ACC112 (cell line): ENCODE measurements at regions not wholly inside any gene's neighbourhood (a gene's known extent, or its start where the extent isn't known, plus 50 kb on each side); places are given as distances from the start of the nearest gene placed in this dataset.

Experiments used
- H2AFZ ChIP-seq: fragments of 200-600 bp; sonication (generic); one replicate; pipeline ENCODE4 v1.6.0; 2017; ENCODE audit warnings: antibody characterized with exemption, low read length; ENCODE audit not compliant: unreplicated experiment
- H3K27ac ChIP-seq: fragments of 200-600 bp; sonication (generic); 2 replicates; pipeline ENCODE4 v1.5.1; 2014; ENCODE audit warnings: low read depth, mild to moderate bottlenecking, antibody characterized with exemption, low read length, moderate library complexity
- H3K27me3 ChIP-seq: fragments of 200-600 bp; sonication (generic); 2 replicates; pipeline ENCODE4 v1.6.1; 2014; ENCODE audit warnings: mild to moderate bottlenecking, antibody characterized with exemption, low read length, moderate library complexity, mixed read lengths; ENCODE audit not compliant: insufficient read depth
- H3K36me3 ChIP-seq: fragments of 200-600 bp; sonication (generic); 2 replicates; pipeline ENCODE4 v1.6.1; 2016; ENCODE audit warnings: mild to moderate bottlenecking, antibody characterized with exemption, low read length, moderate library complexity, mixed read lengths; ENCODE audit not compliant: insufficient read depth
- H3K4me1 ChIP-seq: fragments of 200-600 bp; sonication (generic); one replicate; pipeline ENCODE4 v1.6.1; 2016; ENCODE audit warnings: low read length, mixed read lengths; ENCODE audit not compliant: insufficient read depth, unreplicated experiment, control insufficient read depth
- H3K4me3 ChIP-seq: fragments of 200-600 bp; sonication (generic); 2 replicates; pipeline ENCODE4 v1.5.1; 2014; ENCODE audit warnings: mild to moderate bottlenecking, low read depth, low read length
- H3K79me2 ChIP-seq: fragments of 200-600 bp; sonication (generic); one replicate; pipeline ENCODE4 v1.6.0; 2016; ENCODE audit warnings: low read length; ENCODE audit not compliant: control insufficient read depth, unreplicated experiment, insufficient read depth

DNA sequence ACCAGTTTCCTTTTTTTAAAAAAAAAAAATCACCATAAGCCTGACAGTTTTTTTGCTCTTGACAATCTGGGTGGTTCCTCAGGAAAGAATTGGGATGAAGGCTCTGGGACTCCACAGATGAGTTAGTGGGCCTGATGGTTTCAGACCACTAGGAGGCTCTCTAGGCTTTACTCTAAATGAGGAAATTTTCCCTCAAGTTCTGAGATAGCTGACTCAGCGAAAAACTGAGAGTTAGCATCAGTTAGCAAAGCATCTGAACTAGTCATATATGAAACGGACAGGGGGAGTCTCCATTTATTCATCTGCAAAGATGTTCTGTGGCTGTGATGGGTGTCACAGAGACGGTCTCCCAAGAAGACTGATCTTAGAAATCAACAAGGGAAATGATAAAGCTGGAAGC, 314.3 kb upstream of the OR4E1 start:
- H3K79me2 ChIP-seq: no peaks in the 10 kb centered on the region

DNA sequence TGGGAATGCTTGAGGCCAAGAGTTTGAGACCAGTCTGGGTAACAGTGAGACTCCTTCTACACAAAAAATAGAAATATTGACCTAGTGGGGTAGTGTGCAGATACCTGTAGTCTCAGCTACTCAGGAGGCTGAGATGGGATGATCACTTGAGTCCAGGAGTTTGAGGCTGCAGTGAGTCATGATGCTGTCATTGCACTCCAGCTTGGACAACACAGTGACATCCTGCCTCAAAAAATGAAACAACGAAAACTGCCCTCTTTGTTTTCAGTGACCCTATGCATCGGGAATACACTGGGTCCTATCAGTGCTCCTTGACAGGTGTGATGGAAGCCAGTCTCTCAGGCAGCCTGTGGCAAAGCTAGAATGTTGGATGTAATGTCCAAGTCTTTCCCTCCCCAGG, 311.5 kb upstream of the OR4E1 start:
- H3K4me1 ChIP-seq: no peaks in the 10 kb centered on the region
- no peak overlapping the region for H3K4me3 ChIP-seq
- no peaks in the 10 kb centered on the region for H3K36me3 ChIP-seq
- no peak overlapping the region for H3K27ac ChIP-seq
- H2AFZ ChIP-seq: no peak overlapping the region
- peaks cover 34% of the 10 kb centered on the region for H3K27me3 ChIP-seq
- H3K79me2 ChIP-seq: no peaks in the 10 kb centered on the region

More for the DNA sequence above, 314.3 kb upstream of the OR4E1 start:
- Histone ChIP-seq H3K27me3 (peaks cover 39% of the 10 kb centered on the region), H3K36me3 (no peaks in the 10 kb centered on the region), H3K4me1 (no peaks in the 10 kb centered on the region), H2AFZ (no peak overlapping the region), H3K4me3 (no peak overlapping the region), H3K27ac (no peak overlapping the region)

DNA sequence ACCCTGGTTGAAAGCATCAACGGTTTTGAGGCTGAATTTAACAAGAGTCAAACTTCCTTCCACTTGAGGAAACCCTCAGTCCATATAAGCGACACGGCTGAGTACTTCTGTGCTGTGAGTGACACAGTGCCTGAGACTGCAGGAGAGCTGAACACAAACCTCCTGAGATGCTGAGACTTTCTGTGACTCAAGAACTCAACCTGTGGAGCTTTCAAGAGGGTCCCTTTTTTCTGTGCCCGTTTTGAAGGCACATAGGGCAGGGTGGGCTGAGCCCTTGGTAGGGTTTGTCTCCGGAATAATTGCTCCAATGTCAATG, 305.3 kb upstream of the OR4E1 start:
- no peaks in the 10 kb centered on the region for H3K4me1 ChIP-seq
- H2AFZ ChIP-seq: no peak overlapping the region
- no peaks in the 10 kb centered on the region for H3K79me2 ChIP-seq
- no peak overlapping the region for H3K4me3 ChIP-seq
- no peak overlapping the region for H3K27ac ChIP-seq
- no peaks in the 10 kb centered on the region for H3K36me3 ChIP-seq
- H3K27me3 ChIP-seq: peaks cover 56% of the 10 kb centered on the region

DNA sequence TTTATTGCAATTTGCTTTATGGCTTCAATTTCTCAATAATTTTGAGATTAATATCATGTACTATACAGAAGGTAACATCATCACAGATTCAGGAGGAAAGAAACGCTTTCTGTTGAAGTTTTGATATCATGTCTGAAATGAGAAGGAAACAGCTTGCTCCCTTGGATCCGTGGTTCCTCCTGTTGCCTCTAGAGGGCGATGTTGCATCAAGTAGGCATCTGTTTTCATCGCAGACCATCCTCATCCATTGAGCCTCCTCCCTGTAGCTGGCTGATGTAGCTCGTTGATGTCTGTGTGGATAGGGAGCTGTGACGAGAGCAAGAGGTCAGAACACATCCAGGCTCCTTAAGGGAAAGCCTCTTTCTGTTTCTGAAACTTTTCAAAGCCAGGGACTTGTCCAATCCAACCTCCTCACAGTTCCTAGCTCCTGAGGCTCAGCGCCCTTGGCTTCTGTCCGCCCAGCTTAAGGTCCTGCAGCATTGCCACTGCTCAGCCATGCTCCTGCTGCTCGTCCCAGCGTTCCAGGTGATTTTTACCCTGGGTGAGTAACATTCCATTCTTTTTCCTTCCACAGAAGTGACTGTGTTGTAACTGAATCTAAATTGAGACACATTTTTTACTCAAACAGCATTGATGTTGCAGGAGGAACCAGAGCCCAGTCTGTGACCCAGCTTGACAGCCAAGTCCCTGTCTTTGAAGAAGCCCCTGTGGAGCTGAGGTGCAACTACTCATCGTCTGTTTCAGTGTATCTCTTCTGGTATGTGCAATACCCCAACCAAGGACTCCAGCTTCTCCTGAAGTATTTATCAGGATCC, 304.8 kb upstream of the OR4E1 start:
- no peak overlapping the region for H3K4me3 ChIP-seq
- H3K36me3 ChIP-seq: no peaks in the 10 kb centered on the region
- no peaks in the 10 kb centered on the region for H3K4me1 ChIP-seq
- no peak overlapping the region for H2AFZ ChIP-seq
- no peaks in the 10 kb centered on the region for H3K79me2 ChIP-seq
- no peak overlapping the region for H3K27ac ChIP-seq
- H3K27me3 ChIP-seq: peaks cover 58% of the 10 kb centered on the region

DNA sequence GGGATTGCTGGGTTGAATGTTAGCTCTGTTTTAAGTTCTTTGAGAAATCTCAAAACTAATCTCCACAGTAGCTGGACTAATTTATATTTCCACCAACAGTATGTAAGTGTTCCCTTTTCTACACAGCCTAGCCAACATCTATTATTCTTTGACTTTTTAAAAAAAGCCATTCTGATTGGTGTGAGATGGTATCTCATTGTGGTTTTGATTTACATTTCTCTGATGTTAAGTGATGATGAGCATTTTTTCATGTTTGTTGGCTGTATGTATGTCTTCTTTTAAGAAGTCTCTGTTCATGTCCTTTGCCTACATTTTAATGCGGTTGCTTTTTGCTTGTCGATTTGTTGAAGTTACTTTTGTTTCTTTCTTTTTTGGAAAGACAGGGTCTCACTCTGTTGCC, 301.1 kb upstream of the OR4E1 start:
- Histone ChIP-seq H3K27me3 (peaks cover 49% of the 10 kb centered on the region), H3K27ac (no peak overlapping the region), H3K4me1 (no peaks in the 10 kb centered on the region), H3K36me3 (no peaks in the 10 kb centered on the region), H2AFZ (no peak overlapping the region), H3K4me3 (no peak overlapping the region), H3K79me2 (no peaks in the 10 kb centered on the region)

DNA sequence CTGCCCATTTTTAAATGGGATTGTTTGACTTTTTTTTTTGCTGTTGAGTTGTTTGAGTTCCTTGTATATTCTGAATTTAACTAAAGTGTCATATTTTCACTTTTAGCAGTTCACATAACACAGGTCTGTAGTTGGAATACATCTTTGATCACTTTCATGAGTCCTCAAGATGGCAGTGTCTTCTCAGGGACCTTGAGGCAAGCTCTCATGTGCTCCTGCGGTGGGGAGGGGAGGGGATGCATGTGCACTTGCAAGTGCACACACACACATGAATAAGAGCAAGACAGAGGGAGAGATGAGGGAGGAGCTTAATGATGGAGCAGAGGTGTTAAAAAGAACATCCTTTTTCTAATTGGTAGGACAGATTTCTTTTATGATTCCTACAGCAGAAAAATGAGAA, 291.4 kb upstream of the OR4E1 start:
- Histone ChIP-seq H2AFZ (no peak overlapping the region), H3K36me3 (no peaks in the 10 kb centered on the region), H3K4me3 (no peak overlapping the region), H3K79me2 (no peaks in the 10 kb centered on the region), H3K27ac (no peak overlapping the region), H3K27me3 (peaks cover 18% of the 10 kb centered on the region; the same call in 1 of the 2 replicates), H3K4me1 (no peaks in the 10 kb centered on the region)

DNA sequence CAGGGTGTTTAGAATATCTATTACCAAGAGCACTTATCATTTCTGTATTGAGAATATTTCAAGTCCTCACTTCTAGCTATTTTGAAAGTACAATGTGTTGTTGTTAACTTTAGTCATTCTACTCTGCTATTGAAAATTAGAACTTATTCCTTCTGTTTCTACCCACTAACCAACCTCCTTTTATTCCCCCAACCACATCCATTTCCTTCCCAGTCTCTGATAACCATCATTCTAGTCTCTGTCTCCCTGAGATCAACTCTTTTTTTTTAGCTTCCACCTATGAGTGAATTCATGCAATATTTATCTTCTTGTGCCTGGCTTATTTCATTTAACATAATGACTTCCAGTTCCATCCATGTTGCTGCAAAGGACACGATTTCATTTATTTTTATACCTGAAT, 290.6 kb upstream of the OR4E1 start:
- Histone ChIP-seq H3K4me3 (no peak overlapping the region), H3K27me3 (peaks cover 21% of the 10 kb centered on the region; the same call in 1 of the 2 replicates), H2AFZ (no peak overlapping the region), H3K27ac (no peak overlapping the region), H3K79me2 (no peaks in the 10 kb centered on the region), H3K36me3 (no peaks in the 10 kb centered on the region), H3K4me1 (no peaks in the 10 kb centered on the region)

DNA sequence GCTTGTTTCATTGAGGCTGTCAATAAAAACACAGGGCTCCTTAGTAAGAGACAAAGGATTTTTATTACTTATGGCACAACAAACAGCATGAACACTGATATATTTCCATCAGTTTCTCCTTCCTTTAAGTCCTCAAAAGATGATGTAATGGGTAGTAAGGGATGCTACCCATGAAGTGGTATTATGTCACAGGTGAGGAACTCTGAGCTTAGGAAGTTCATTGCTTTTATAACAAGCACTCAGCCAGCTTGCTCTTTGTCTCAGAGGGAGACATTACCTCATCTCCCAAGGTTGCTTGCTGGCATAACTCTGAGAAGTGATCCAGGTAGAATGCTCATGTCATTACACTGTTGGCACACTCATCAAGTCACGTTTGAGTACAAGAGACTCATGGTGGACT, 287.0 kb upstream of the OR4E1 start:
- Histone ChIP-seq H3K27me3 (peaks cover 19% of the 10 kb centered on the region; the same call in 1 of the 2 replicates), H3K36me3 (no peaks in the 10 kb centered on the region), H3K4me1 (no peaks in the 10 kb centered on the region), H3K4me3 (no peak overlapping the region), H3K27ac (no peak overlapping the region), H2AFZ (no peak overlapping the region), H3K79me2 (no peaks in the 10 kb centered on the region)

DNA sequence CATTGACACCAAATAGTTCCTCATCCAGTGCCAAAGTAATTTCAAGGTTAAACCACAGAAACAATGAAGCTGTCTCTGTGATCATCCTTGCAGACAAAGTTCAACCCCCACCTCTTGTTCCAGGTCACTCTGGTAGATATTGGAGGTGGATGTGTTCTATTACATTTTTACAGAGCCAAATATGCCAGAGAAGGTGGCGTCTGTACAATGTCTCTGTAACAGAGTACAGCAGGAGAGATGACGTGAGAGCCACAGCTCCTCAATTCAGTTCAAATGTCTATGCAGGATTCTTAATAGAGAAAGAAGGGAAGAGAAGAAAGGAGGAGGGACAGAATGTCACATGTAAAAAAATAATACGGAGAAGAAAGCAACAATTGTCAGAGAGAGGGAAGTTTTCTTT, 268.3 kb upstream of the OR4E1 start:
- H3K4me1 ChIP-seq: no peaks in the 10 kb centered on the region
- H3K27ac ChIP-seq: no peak overlapping the region
- no peak overlapping the region for H3K4me3 ChIP-seq
- H3K27me3 ChIP-seq: peaks cover 78% of the 10 kb centered on the region
- no peaks in the 10 kb centered on the region for H3K36me3 ChIP-seq
- H2AFZ ChIP-seq: no peak overlapping the region
- H3K79me2 ChIP-seq: no peaks in the 10 kb centered on the region

DNA sequence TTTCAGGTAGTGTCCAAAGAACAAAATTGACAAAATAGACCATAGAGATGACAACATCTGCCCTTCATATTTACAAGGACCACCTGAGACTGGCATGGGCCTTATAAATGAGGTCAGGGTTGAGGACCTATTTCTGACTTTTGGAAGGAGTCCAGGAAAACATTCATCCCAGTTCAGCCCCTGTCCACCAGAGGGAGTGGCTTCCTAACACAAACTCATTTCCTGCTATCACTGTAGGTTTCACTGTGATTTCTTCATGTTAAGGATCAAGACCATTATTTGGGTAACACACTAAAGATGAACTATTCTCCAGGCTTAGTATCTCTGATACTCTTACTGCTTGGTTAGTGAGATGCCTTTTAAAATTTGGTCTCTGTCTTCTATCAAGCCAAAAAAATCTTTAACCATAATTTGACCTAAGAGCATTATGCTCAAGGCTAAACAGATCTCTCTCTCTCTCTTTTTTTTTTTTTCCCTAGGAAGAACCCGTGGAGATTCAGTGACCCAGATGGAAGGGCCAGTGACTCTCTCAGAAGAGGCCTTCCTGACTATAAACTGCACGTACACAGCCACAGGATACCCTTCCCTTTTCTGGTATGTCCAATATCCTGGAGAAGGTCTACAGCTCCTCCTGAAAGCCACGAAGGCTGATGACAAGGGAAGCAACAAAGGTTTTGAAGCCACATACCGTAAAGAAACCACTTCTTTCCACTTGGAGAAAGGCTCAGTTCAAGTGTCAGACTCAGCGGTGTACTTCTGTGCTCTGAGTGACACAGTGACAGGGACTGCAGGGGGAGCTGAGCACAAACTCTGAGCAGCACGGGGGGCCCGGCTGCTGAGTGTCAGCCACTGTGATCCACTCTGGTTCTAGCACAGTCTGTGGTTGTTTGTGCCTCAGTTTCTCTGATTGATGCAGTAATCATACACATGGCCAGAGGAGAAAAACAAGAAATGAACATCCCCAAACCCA, 267.6 kb upstream of the OR4E1 start:
- Histone ChIP-seq H3K4me3 (no peak overlapping the region), H2AFZ (no peak overlapping the region), H3K79me2 (no peaks in the 10 kb centered on the region), H3K27me3 (peaks cover 78% of the 10 kb centered on the region), H3K36me3 (no peaks in the 10 kb centered on the region), H3K4me1 (no peaks in the 10 kb centered on the region), H3K27ac (no peak overlapping the region)
